ENCODE measurements at regions not wholly inside any gene's neighbourhood (a gene's known extent, or its start where the extent isn't known, plus 50 kb on each side); places are given as distances from the start of the nearest gene placed in this dataset.
"Not testable (repeated sequence)": the region's sequence is repeated elsewhere in the genome, so short reads cannot be mapped to it uniquely, and the experiment has no call there.

- DNase-seq: no peak
Measured at GRCh38 chr13:53411463-53411862, 382.9 kb downstream of the OLFM4 start.

DNA sequence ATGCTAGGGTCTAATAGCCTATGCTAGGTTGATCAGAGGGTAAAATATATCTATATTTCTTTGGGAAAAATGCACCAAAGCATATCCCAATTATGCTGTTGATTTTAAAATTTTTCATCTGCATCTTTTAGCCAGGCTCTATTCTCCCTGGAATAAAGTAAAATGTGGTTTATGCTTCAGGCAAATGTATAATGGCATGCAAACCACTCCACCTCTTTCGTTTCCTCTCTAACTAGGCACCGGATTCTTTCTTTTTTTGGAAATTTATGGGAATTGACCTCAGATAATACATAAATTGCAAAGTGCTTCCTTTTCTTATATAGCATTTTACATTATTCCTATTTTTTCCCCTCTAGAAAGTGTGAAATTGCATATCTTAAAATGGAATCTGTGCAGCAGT, 386.5 kb downstream of the OLFM4 start:
- DNase-seq: no peak

- no peak for DNase-seq
Measured at GRCh38 chr13:53417601-53418000, 389.0 kb downstream of the OLFM4 start.

GRCh38 chr13:53422415-53422814, 393.8 kb downstream of the OLFM4 start:
- no peak for DNase-seq

GRCh38 chr13:53436396-53436795, 407.8 kb downstream of the OLFM4 start:
- no peak for DNase-seq

- no peak for DNase-seq
Measured at GRCh38 chr13:53439439-53440225, 411.0 kb downstream of the OLFM4 start.

DNA sequence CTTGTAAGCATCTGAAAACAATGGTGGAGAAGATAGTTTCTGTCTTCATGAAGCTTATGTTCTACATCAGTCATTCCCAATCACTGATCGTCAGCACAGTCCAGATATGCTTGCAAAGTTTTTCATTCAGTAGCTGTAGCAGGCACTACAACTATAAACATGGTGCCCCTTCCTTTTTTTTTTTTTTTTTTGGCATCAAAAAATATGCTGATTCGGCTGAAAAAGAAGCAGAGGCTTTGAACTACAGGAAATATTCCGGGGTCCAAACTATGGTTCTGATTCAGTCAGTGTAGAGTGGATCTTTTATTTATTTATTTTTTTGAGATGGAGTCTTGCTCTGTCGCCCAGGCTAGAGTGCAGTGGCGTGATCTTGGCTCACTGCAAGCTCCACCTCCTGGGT, 414.4 kb downstream of the OLFM4 start:
- DNase-seq: no peak

DNA sequence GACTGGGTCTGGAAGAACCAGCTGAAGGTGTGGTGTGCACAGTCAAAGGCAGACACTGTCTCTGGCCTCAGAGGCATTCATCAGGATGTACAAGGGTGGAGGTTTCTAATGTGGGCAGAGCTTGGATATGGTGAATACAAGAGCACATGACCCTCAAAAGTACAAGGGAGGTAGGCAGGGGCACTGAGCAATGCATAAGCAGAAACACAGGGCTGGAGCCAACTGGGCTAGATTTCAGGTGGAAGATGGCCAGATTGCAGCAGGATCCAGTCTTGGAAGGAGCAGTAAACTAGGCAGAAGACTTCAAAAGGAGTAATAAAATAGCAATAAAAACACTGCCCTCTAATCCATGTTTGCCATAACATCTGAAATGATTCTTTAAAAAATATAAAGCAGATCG, 417.1 kb downstream of the OLFM4 start:
- DNase-seq: no peak

- DNase-seq: no peak
Measured at GRCh38 chr13:53447456-53447855, 418.8 kb downstream of the OLFM4 start.

DNA sequence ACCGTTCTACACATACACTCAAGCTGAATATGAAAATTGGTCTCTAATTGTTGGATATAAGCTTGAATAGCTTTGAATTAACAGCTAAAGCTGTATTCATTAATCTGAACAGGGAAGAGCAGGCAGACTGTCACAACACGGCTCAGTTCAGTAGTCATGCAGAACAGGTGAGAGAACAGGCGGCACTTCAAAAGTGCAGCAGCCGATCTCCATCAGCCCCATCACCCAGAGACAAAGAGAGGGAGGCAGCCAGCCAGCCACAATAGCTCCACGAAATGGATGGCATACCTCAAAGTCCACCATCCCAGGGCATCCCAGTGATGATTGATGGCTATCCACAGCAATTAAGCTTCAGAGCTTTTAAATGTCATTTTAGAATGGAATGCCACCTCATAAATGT, 419.2 kb downstream of the OLFM4 start:
- no peak for DNase-seq

DNA sequence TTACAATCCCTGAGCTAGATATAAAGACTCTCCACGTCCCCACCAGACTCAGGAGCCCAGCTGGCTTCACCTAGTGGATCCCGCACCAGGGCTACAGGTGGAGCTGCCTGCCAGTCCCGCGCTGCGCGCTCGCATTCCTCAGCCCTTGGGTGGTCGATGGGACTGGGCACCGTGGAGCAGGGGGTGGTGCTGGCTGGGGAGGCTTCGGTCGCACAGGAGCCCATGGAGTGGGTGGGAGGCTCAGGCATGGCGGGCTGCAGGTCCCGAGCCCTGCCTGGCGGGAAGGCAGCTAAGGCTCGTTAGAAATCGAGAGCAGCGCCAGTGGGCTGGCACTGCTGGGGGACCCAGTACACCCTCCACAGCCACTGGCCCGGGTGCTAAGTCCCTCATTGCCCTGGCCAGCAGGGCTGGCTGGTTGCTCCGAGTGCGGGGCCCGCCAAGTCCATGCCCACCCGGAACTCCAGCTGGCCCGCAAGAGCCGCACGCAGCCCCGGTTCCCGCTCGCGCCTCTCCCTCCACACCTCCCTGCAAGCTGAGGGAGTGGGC, 423.7 kb downstream of the OLFM4 start:
- not testable (repeated sequence) for DNase-seq

DNA sequence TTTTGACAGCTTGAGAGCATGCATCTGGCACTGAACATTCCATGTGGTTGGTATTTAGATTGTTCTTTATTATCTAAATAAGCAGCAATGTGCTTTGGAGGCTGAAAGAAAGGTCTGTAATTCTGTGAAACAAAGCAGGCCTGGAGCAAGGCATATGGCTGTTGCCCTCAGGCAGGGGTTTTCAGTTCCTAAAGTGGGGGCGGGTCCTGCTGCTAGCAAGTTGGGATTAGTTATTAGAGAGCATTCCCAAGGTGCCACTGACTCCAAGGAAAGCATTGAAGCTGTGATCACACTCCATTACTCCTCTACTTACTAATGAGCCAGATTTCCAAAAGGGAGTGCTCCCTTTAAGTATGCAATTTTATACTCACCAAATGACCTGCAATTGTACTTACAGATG, 432.2 kb downstream of the OLFM4 start:
- no peak for DNase-seq

DNA sequence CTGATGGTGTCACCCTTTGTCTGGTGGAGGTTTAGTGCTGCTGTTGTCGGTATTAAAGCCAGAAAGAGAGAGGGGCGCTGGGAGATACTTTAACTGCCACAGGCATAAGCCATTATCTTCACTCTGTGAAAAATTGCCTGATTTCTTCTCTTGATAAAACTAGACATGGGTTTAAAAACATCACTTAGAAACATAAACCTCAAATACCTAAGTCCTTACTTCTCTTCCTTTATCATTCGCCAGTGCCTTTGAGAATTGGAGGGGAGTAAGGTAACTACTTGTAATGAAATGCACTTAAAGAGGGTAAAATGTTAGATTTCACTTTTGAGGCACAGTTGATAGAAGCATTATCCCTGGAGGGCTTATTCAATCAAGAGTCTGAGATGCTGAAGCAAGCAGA, 434.5 kb downstream of the OLFM4 start:
- DNase-seq: no peak

DNA sequence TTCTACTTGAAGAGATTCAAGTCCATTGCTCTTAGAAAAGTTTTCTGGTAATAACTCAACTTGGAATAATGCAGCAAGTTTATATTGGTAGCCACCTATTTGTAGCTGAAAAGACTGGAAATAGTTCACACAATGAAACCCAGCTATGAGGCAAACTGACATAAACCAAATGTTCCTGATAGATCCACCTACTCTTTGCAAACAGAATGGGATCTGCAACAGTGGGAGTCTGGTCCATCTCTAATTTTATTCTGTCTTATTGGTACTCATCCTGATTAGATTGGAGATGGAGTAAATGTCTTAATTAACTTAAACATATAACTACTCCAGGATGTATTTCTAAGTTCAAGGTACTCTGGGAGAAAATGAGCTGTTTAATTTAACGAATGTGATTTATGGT, 438.0 kb downstream of the OLFM4 start:
- DNase-seq: no peak

DNA sequence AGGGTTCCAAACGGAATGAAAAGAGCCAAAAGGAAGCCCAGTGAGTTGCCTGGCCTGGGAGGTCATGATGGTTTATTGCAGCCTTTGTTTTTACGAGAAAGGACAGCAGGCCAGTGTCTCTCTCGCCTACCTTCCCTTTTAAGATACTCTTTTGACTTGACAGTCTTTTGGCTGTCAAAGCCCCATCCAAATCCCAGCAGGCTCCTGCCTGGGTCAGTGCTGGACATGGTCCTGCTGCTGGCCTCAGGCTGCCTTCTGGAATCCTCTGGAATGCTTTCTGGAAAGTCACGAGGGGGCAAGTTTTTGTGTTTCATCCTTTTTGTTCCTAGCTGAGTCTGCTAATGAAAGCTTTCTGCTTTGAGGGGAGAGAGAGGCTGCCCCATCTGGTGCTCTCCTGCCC, 444.8 kb downstream of the OLFM4 start:
- no peak for DNase-seq

- no peak for DNase-seq
Measured at GRCh38 chr13:53474878-53475277, 446.3 kb downstream of the OLFM4 start.

GRCh38 chr13:53490752-53491151, 462.1 kb downstream of the OLFM4 start:
- no peak for DNase-seq

DNA sequence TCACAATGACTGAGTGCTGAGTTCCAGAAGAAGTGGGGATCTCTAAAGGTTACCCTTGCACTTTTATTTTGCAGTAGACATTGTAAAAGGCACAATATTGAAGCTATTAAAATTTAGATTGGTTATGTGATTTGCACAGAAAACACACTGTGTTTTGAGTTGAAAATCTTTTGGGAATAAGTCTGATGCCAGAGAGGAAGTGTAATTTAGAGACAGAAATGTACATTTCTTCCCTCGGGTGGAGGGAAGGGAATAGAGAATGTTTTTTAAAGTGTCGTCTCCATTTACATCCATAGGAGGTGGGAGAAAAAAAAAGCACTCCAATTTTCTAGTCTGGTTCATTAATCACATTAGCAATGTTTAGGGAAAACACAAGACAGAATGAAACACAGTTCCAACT, 465.8 kb downstream of the OLFM4 start:
- DNase-seq: no peak

DNA sequence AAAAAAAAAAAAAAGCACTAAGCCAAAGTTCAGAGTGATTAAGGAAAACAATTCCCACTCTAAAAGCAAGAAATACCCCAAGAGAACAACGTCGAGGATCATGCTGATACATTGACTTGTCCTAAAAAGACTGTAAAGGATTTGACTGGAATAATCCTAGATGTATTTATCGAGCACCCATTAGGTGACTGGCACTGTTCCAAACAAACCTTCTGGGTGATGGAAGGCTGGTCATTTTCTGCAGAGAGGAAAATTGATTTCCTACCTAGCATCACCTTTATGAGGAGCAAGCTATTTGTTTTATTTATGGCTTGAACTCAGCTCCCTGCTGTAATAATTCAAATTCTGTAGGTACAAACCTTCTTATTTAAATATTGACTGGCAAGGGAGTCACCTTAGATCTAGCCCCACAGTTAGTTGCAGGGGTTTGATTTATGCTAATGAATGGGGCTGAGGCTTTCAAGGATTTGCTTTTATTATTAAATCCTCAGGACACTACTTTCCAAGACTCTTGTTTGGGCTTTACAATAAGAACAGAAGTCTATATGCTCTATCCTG, 471.0 kb downstream of the OLFM4 start:
- no peak for DNase-seq

DNA sequence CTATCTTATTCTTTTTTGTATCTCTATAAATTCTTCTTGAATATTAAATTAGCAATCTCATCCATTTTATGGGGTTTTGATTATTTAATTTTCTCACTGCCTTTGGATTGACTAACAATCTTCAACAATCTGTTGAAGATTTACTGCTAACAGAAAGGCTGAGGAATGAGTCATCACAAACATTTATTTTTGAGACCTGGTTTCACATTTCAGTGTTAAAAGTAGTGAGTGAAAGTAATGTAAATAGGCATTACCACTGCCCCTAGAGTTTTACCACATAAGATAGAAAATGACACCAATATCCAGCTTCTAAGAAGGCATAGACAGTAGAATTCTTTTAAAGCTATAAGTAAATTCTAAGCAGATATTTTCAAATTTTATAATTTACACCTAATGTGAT, 472.8 kb downstream of the OLFM4 start:
- no peak for DNase-seq

- DNase-seq: no peak
Measured at GRCh38 chr13:53507741-53508140, 479.1 kb downstream of the OLFM4 start.

- DNase-seq: no peak
Measured at GRCh38 chr13:53512635-53513034, 484.0 kb downstream of the OLFM4 start.

DNA sequence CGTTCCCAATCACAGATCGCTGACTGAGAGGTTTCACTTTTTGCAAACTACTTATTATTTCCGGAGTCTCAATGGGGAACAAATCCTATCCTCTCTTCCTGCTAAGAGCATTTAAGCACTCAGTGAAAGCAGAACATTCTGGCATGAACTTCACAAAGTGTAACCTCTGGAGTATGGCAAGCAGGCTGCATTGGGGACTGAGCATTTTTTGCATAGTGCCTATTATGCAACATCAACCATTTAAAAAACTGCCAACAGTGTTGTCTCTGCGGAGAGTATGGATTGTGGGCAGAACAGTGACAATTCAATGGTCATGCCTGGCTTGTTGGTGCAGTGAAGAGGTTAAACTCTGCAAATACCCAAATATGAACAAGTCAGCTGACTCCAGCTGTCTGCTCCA, 484.6 kb downstream of the OLFM4 start:
- no peak for DNase-seq

DNA sequence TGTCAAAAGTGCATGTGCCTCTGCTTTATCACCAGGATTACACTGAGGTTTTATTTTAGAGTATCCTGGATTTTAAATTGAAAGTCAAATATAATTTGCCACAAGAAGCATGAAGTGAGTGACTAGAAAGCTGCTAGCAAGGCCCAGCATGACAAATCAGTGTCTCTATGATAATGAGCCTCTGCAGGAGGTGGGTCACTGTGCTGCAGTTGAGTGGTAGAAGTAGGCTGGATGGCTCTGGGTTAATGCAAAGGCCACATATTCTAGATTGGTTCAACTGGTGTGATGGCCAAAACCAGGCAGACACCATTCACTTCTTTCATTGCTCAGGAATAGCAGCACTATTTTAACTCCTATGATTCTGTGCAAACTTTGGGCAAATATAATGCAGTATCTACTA, 491.5 kb downstream of the OLFM4 start:
- no peak for DNase-seq

DNA sequence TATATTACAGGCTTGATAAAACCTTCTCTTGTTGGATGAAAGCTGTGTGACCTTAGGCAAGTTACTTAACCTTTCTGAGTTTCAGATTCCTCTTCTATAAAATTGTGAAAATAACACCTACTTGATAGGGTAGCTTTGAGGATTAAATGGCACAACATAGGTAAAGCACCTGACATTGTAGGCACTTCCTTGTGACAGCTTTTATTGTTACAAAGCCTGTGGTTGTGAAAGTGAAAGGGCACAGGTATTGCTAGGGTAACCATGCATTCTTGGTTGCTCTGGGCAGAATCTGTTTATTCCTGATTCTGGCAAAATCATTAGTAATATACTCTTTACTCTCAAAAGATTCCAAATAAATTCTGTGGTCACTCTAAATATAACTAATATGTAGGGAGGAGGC, 493.4 kb downstream of the OLFM4 start:
- DNase-seq: no peak

Data from CD4-positive, alpha-beta T cell treated with Interleukin-12 subunit alpha and Interleukin-12 subunit beta, for 1 hour (primary cell).